ENCODE measurements at regions not wholly inside any gene's neighbourhood (a gene's known extent, or its start where the extent isn't known, plus 50 kb on each side); places are given as distances from the start of the nearest gene placed in this dataset.

DNA sequence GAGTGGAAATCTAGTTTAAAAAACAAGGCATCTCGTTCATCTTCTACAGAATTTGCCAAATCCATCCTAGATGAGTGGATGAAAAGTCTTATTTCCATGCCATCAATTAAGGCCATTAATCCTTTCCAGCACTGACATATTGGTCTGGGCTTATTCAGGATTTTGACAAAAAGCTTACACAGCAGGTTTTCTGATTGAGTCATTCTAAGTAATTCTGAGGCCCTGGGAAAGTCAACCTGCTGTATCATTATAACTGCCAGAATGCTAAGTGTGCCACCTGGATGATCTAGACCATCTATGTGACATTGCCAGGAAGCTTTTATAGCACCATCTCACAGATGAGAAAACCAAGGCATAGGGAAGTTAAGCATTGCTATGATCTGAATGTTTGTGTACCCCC, 132.1 kb upstream of the MAP3K1 start:
- Histone ChIP-seq H3K27ac (ENCODE audit: control insufficient read depth, insufficient read depth, low read length) (no peak overlapping the region), H3K9me3 (ENCODE audit: control insufficient read depth, low read depth, low read length) (no peaks in the 10 kb centered on the region), H3K4me2 (ENCODE audit: control insufficient read depth, extremely low read depth, insufficient read depth, low read depth, low read length) (no peak overlapping the region), H3K36me3 (ENCODE audit: control insufficient read depth in 2 of 2, extremely low read depth in 1 of 2, insufficient read depth in 2 of 2, low read length in 2 of 2) (no peaks in the 10 kb centered on the region), H3K9me1 (ENCODE audit: control insufficient read depth, extremely low read depth, insufficient read depth, low read length) (no peaks in the 10 kb centered on the region), H3K4me1 (ENCODE audit: control insufficient read depth, extremely low read depth, insufficient read depth, low read length) (no peaks in the 10 kb centered on the region), H3K4me3 (ENCODE audit: control insufficient read depth in 2 of 3, extremely low read depth in 1 of 3, insufficient read depth in 2 of 3, low read depth in 1 of 3, low read length in 3 of 3) (no peak overlapping the region), H3K9ac (ENCODE audit: control insufficient read depth, extremely low read depth, insufficient read depth, low read length) (no peak overlapping the region), H4K20me1 (ENCODE audit: control insufficient read depth, extremely low read depth, insufficient read depth, low read length) (no peaks in the 10 kb centered on the region), H2AFZ (ENCODE audit: control insufficient read depth, low read length) (no peak overlapping the region), H3K27me3 (ENCODE audit: control insufficient read depth, extremely low read depth, insufficient read depth, low read length) (no peaks in the 10 kb centered on the region), H3K79me2 (ENCODE audit: control insufficient read depth, insufficient read depth, low read length) (no peaks in the 10 kb centered on the region)
- dilution Hi-C loops (cut with MboI; ENCODE audit: extremely low pct_ligation_motif_present, low sequenced_read_pairs): no loop called here
- TF ChIP-seq EZH2 (IDR thresholded peaks at IDR 0.05; ENCODE audit: low read length): no peak
- TF ChIP-seq CTCF (optimal IDR thresholded peaks at IDR 0.05 in 1 of 3, IDR thresholded peaks at IDR 0.05 in 1 of 3, conservative IDR thresholded peaks at IDR 0.05 in 1 of 3; ENCODE audit: extremely low read depth in 1 of 3, insufficient read depth in 2 of 3, low read length in 3 of 3): no peak
- FAIRE-seq (no peak), DNase-seq (ENCODE audit: low read depth, low spot score) (no peak)

DNA sequence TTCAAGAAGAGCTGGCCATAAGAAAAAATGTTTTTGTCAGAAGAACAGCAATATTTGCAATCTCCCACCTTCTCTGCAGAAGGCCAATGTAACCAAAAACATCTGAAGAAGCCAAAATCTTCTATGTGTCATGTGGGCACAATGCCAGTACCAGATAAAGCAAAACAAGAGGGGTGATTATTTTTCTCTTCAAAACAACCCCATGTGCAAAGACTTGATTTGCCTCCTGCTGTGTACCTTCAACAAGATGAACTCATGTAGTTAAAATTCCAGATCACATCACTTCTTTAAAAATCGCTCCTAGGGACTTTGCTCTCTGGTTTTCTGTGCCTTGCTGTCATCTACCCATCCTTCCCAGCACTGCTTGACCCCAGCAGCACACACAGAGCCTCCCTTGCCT, 134.0 kb upstream of the MAP3K1 start:
- dilution Hi-C loops (cut with MboI; ENCODE audit: extremely low pct_ligation_motif_present, low sequenced_read_pairs): no loop called here
- no peaks in the 10 kb centered on the region for H3K9me1 ChIP-seq (ENCODE audit: control insufficient read depth, extremely low read depth, insufficient read depth, low read length)
- H3K36me3 ChIP-seq (ENCODE audit: control insufficient read depth in 2 of 2, extremely low read depth in 1 of 2, insufficient read depth in 2 of 2, low read length in 2 of 2): no peaks in the 10 kb centered on the region
- no peak overlapping the region for H2AFZ ChIP-seq (ENCODE audit: control insufficient read depth, low read length)
- H3K79me2 ChIP-seq (ENCODE audit: control insufficient read depth, insufficient read depth, low read length): no peaks in the 10 kb centered on the region
- TF ChIP-seq CTCF (optimal IDR thresholded peaks at IDR 0.05 in 1 of 3, IDR thresholded peaks at IDR 0.05 in 1 of 3, conservative IDR thresholded peaks at IDR 0.05 in 1 of 3; ENCODE audit: extremely low read depth in 1 of 3, insufficient read depth in 2 of 3, low read length in 3 of 3) (no peak), EZH2 (IDR thresholded peaks at IDR 0.05; ENCODE audit: low read length) (no peak)
- no peaks in the 10 kb centered on the region for H3K9me3 ChIP-seq (ENCODE audit: control insufficient read depth, low read depth, low read length)
- H3K4me2 ChIP-seq (ENCODE audit: control insufficient read depth, extremely low read depth, insufficient read depth, low read depth, low read length): no peak overlapping the region
- peaks cover 13% of the 10 kb centered on the region for H3K4me1 ChIP-seq (ENCODE audit: control insufficient read depth, extremely low read depth, insufficient read depth, low read length)
- no peak overlapping the region for H3K9ac ChIP-seq (ENCODE audit: control insufficient read depth, extremely low read depth, insufficient read depth, low read length)
- FAIRE-seq (no peak), DNase-seq (ENCODE audit: low read depth, low spot score) (no peak)
- no peak overlapping the region for H3K4me3 ChIP-seq (ENCODE audit: control insufficient read depth in 2 of 3, extremely low read depth in 1 of 3, insufficient read depth in 2 of 3, low read depth in 1 of 3, low read length in 3 of 3)
- H3K27ac ChIP-seq (ENCODE audit: control insufficient read depth, insufficient read depth, low read length): no peak overlapping the region
- no peaks in the 10 kb centered on the region for H4K20me1 ChIP-seq (ENCODE audit: control insufficient read depth, extremely low read depth, insufficient read depth, low read length)
- no peaks in the 10 kb centered on the region for H3K27me3 ChIP-seq (ENCODE audit: control insufficient read depth, extremely low read depth, insufficient read depth, low read length)
